Liver (tissue), 8 donors: ENCODE measurements at regions not wholly inside any gene's neighbourhood (a gene's known extent, or its start where the extent isn't known, plus 50 kb on each side); places are given as distances from the start of the nearest gene placed in this dataset.

ENCODE experiments used
- DNase-seq: peaks from one replicate; pipeline ENCODE4 v3.0.0-alpha.2; 2017; ENCODE audit warnings: low spot score
- H3K27ac ChIP-seq, 2 donors: one replicate each; pipeline ENCODE4 v1.7.0; 2013; ENCODE audit warnings: inconsistent platforms in 2 of 2, low read length in 2 of 2, control low read depth in 1 of 2, low read depth in 1 of 2, mild to moderate bottlenecking in 1 of 2
- H3K27me3 ChIP-seq, 4 donors: one replicate each; pipeline versions ENCODE4 v1.6.1 to v1.7.0; 2013; ENCODE audit warnings: low read length in 3 of 4, inconsistent platforms in 1 of 4, mild to moderate bottlenecking in 1 of 4, moderate library complexity in 1 of 4; ENCODE audit not compliant: control insufficient read depth in 4 of 4, insufficient read depth in 4 of 4
- H3K36me3 ChIP-seq, 4 donors: one replicate each; pipeline versions ENCODE4 v1.6.1 to v1.7.0; 2013; ENCODE audit warnings: low read length in 3 of 4, mild to moderate bottlenecking in 3 of 4, low read depth in 1 of 4, moderate library complexity in 1 of 4; ENCODE audit not compliant: control insufficient read depth in 4 of 4, insufficient read depth in 3 of 4
- H3K4me1 ChIP-seq, 4 donors: one replicate each; pipeline versions ENCODE4 v1.6.1 to v1.7.0; 2013; ENCODE audit warnings: low read length in 3 of 4, mild to moderate bottlenecking in 3 of 4, moderate library complexity in 1 of 4; ENCODE audit not compliant: control insufficient read depth in 4 of 4, insufficient read depth in 4 of 4
- H3K4me3 ChIP-seq, 3 donors: one replicate each; pipeline versions ENCODE4 v1.6.1 to v1.7.0; 2013; ENCODE audit warnings: low read length in 3 of 3, control low read depth in 1 of 3, low read depth in 1 of 3, mild to moderate bottlenecking in 1 of 3
- H3K9ac ChIP-seq, 2 donors: one replicate each; pipeline ENCODE4 v1.7.0; 2013; ENCODE audit warnings: low read length in 2 of 2, mild to moderate bottlenecking in 2 of 2, moderate library complexity in 2 of 2, control low read depth in 1 of 2, low read depth in 1 of 2
- H3K9me3 ChIP-seq, 4 donors: one replicate each; pipeline versions ENCODE4 v1.6.1 to v1.7.0; 2013; ENCODE audit warnings: low read length in 3 of 4; ENCODE audit not compliant: control insufficient read depth in 4 of 4
- ATF3 ChIP-seq: IDR thresholded peaks from 2 replicates; pipeline ENCODE4 v1.6.1; 2016; ENCODE audit warnings: antibody characterized with exemption
- EGR1 ChIP-seq, 2 donors: IDR thresholded peaks; 2 replicates each; pipeline ENCODE4 v1.6.1; 2016 to 2018; ENCODE audit warnings: antibody characterized with exemption in 2 of 2, low read depth in 2 of 2
- FOXA1 ChIP-seq: IDR thresholded peaks from 2 replicates; pipeline ENCODE4 v1.6.1; 2016; ENCODE audit warnings: antibody characterized with exemption
- FOXA2 ChIP-seq: IDR thresholded peaks from 2 replicates; pipeline ENCODE4 v1.6.1; 2016; ENCODE audit warnings: antibody characterized with exemption
- GABPA ChIP-seq, 2 donors: IDR thresholded peaks in 1 of 2; conservative IDR thresholded peaks in 1 of 2; 2 replicates each; pipeline ENCODE4 v1.6.1; 2016; ENCODE audit warnings: antibody characterized with exemption in 2 of 2, mild to moderate bottlenecking in 1 of 2, moderate library complexity in 1 of 2
- HNF4A ChIP-seq, 2 donors: conservative IDR thresholded peaks; 2 replicates each; pipeline ENCODE4 v1.6.1; 2016; ENCODE audit warnings: antibody characterized with exemption in 2 of 2, mild to moderate bottlenecking in 2 of 2
- HNF4G ChIP-seq: IDR thresholded peaks from 2 replicates; pipeline ENCODE4 v1.6.1; 2016; ENCODE audit warnings: antibody characterized with exemption
- JUND ChIP-seq, 2 donors: IDR thresholded peaks; 2 replicates each; pipeline ENCODE4 v1.6.1; 2016; ENCODE audit warnings: antibody characterized with exemption in 2 of 2
- MAX ChIP-seq: IDR thresholded peaks from 2 replicates; pipeline ENCODE4 v1.6.1; 2016; ENCODE audit warnings: antibody characterized with exemption
- NR2F2 ChIP-seq: IDR thresholded peaks from 2 replicates; pipeline ENCODE4 v1.6.1; 2016; ENCODE audit warnings: antibody characterized with exemption
- RAD21 ChIP-seq, 2 donors: IDR thresholded peaks; 2 replicates each; pipeline ENCODE4 v1.6.1; 2016; ENCODE audit warnings: antibody characterized with exemption in 2 of 2, mild to moderate bottlenecking in 2 of 2
- REST ChIP-seq: IDR thresholded peaks from 2 replicates; pipeline ENCODE4 v1.6.1; 2016; ENCODE audit warnings: antibody characterized with exemption, mild to moderate bottlenecking
- RXRA ChIP-seq, 2 donors: IDR thresholded peaks; 2 replicates each; pipeline ENCODE4 v1.6.1; 2017 to 2018; ENCODE audit warnings: antibody characterized with exemption in 2 of 2, mild to moderate bottlenecking in 1 of 2
- SP1 ChIP-seq: IDR thresholded peaks from 2 replicates; pipeline ENCODE4 v1.6.1; 2018; ENCODE audit warnings: antibody characterized with exemption, mild to moderate bottlenecking
- TAF1 ChIP-seq: conservative IDR thresholded peaks from 2 replicates; pipeline ENCODE4 v1.6.1; 2016; ENCODE audit warnings: antibody characterized with exemption, mild to moderate bottlenecking
- YY1 ChIP-seq: IDR thresholded peaks from 2 replicates; pipeline ENCODE4 v1.6.1; 2016; ENCODE audit warnings: antibody characterized with exemption, mild to moderate bottlenecking
- WGBS: extraction: QIAGEN DNeasy Blood & Tissue Kit; methylation state at CpG from one replicate; pipeline ENCODE4 v1.1.7; 2013; 5-methylcytosine and 5-hydroxymethylcytosine counted together
- TF ChIP-seq, protein P1 (sequence below): fragments of 150-350 bp; IDR thresholded peaks from 2 replicates; pipeline ENCODE4 v1.5.1; 2017; ENCODE audit warnings: improper control_type of control experiment, low read depth, low read length; ENCODE audit not compliant: missing input control
- donor health status: healthy.
- donor health status: healthy.
- donor health status: healthy.
- donor health status: healthy.
- donor health status: healthy.

- WGBS: 52% methylated on average over 2 of the region's 2 CpGs
- Histone ChIP-seq H3K27ac (no peak overlapping the region), H3K36me3 (no peaks in the 10 kb centered on the region), H3K4me1 (no peaks in the 10 kb centered on the region), H3K27me3 (peaks cover 0 to 5% (median 0%) of the 10 kb centered on the region in 4 donors), H3K4me3 (no peak overlapping the region), H3K9ac (no peak overlapping the region), H3K9me3 (no peaks in the 10 kb centered on the region)
- DNase-seq: no peak
- TF ChIP-seq HNF4G (no peak), REST (no peak)
Measured at GRCh38 chr5:113902917-113903660, 389.6 kb downstream of the YTHDC2 start.

- H3K9ac ChIP-seq: no peak overlapping the region
- no peaks in the 10 kb centered on the region for H3K36me3 ChIP-seq
- WGBS: 69% methylated on average over 6 of the region's 6 CpGs
- H3K9me3 ChIP-seq: no peaks in the 10 kb centered on the region
- TF ChIP-seq, protein P1, sequence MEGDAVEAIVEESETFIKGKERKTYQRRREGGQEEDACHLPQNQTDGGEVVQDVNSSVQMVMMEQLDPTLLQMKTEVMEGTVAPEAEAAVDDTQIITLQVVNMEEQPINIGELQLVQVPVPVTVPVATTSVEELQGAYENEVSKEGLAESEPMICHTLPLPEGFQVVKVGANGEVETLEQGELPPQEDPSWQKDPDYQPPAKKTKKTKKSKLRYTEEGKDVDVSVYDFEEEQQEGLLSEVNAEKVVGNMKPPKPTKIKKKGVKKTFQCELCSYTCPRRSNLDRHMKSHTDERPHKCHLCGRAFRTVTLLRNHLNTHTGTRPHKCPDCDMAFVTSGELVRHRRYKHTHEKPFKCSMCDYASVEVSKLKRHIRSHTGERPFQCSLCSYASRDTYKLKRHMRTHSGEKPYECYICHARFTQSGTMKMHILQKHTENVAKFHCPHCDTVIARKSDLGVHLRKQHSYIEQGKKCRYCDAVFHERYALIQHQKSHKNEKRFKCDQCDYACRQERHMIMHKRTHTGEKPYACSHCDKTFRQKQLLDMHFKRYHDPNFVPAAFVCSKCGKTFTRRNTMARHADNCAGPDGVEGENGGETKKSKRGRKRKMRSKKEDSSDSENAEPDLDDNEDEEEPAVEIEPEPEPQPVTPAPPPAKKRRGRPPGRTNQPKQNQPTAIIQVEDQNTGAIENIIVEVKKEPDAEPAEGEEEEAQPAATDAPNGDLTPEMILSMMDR: no peak
- TF ChIP-seq SP1 (no peak), YY1 (no peak), HNF4A (conservative IDR thresholded peaks at IDR 0.05) (no peak), TAF1 (no peak), FOXA2 (no peak), ATF3 (no peak), RAD21 (IDR thresholded peaks at IDR 0.05) (no peak), NR2F2 (no peak), JUND (IDR thresholded peaks at IDR 0.05) (no peak)
- no peak overlapping the region for H3K27ac ChIP-seq
- peaks cover 0 to 3% (median 0%) of the 10 kb centered on the region in 4 donors for H3K27me3 ChIP-seq
- H3K4me3 ChIP-seq: no peak overlapping the region
- no peaks in the 10 kb centered on the region for H3K4me1 ChIP-seq
- DNase-seq: no peak
Measured at GRCh38 chr5:113909782-113910181, 396.3 kb downstream of the YTHDC2 start.

DNA sequence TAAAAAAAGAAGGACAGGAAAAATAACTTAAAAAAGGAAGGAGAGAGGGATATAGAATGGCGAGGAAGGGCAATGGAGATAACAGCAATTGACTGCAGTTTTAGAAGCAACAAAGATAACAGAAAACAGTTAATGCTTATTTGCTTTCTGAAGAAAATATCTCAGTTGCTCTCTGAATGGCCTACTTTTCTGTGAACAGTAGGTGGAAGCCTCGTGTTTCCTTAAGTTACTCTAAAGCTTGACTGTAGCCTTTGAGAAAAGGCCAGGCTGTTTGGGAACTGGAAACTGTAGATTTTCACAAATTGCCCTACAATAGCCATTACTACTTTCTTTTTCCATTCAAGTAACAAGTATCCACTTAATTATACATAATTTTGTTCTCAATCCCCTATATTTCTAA, 404.5 kb downstream of the YTHDC2 start:
- no peaks in the 10 kb centered on the region for H3K9me3 ChIP-seq
- no peak overlapping the region for H3K27ac ChIP-seq
- no peak overlapping the region for H3K9ac ChIP-seq
- H3K4me3 ChIP-seq: no peak overlapping the region
- no peaks in the 10 kb centered on the region for H3K36me3 ChIP-seq
- WGBS: 25% methylated on average over 2 of the region's 2 CpGs
- no peak for DNase-seq
- no peaks in the 10 kb centered on the region for H3K27me3 ChIP-seq
- H3K4me1 ChIP-seq: no peaks in the 10 kb centered on the region
- TF ChIP-seq JUND (IDR thresholded peaks at IDR 0.05) (no peak), NR2F2 (no peak), TAF1 (no peak), ATF3 (no peak), RXRA (IDR thresholded peaks at IDR 0.05) (no peak), SP1 (no peak), MAX (no peak), GABPA (IDR thresholded peaks at IDR 0.05 in 1 of 2, conservative IDR thresholded peaks at IDR 0.05 in 1 of 2) (no peak), HNF4G (no peak), FOXA1 (no peak), EGR1 (IDR thresholded peaks at IDR 0.05; ENCODE audit: low read depth in 2 of 2) (no peak), RAD21 (IDR thresholded peaks at IDR 0.05) (no peak), YY1 (no peak), FOXA2 (no peak), REST (no peak)
